NCI-H1436 (cell line): ENCODE measurements at regions not wholly inside any gene's neighbourhood (a gene's known extent, or its start where the extent isn't known, plus 50 kb on each side); places are given as distances from the start of the nearest gene placed in this dataset.

Experiments
- DNase-seq: peaks from one replicate; lab custom pipeline; 2025; lab: John Stamatoyannopoulos, UW

DNA sequence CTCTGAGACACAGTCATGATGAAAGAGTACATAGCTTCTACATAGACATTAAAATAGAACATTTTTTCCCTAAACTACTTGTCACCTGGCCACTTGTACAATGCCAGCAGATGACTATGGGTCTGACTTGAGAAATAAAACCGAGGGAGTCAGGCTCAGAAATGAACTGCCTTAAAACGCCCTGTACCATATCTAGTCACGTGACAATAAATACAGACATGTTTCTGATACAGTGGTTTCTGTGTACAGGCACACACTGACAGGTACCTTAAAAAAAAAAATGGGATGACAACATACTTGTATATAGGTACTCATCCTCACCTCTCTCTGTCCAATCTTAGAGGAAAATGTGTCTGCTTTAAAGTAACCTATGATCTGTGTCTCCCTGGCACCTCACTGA lies 144.1 kb downstream of the SH3BGRL2 start:
- no peak for DNase-seq

GRCh38 chr6:79764747-79765146 lies 133.6 kb downstream of the SH3BGRL2 start:
- no peak for DNase-seq

- DNase-seq = no peak
These were observed 132.2 kb downstream of the SH3BGRL2 start for GRCh38 chr6:79763301-79763700.

- peak; percentile 16 for DNase-seq
These were observed 131.2 kb downstream of the SH3BGRL2 start for GRCh38 chr6:79762370-79762769.

DNA sequence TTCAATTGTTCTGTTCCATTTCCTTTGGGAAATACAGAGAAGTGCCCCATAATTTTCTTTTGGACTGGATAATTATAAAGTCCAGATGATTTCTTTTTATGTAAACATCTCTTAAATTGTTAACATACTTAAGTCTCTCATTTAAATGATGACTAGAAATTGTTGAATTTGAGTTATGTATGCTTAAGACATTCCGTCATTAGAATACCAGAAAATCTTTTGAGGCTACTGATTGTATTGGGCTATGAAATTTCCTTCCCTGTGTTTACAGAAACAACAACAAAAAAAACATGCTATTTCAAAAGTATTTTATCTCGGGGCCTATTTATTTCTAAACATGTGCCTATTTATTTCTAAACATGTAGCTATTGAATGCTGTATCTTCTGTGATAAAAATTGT lies 125.4 kb downstream of the SH3BGRL2 start:
- DNase-seq = no peak

DNA sequence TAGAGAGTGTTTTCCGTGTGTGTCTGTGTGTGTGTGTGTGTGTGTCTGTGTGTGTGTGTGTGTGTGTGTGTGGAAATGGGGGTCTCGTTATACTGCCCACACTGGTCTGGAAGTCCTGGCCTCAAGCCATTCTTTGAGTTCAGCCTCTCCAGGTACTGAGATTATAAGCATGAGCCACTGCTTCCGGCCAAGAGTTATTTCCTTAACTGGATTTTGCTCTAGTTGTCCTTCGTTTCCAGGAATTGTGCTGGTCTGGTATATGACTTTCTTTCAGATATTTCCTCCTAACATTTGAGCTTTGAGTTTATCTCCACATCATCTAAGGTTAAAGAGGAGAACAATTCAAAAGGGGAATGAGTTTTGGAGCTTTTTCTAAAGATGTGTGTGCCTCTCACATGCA lies 124.8 kb downstream of the SH3BGRL2 start:
- no peak for DNase-seq
